Kidney (tissue), 13 donors: ENCODE measurements at regions not wholly inside any gene's neighbourhood (a gene's known extent, or its start where the extent isn't known, plus 50 kb on each side); places are given as distances from the start of the nearest gene placed in this dataset.

ENCODE experiments used
- DNase-seq, 5 donors: peaks; one replicate each; pipeline ENCODE4 v3.0.0-alpha.2; 2013 to 2020
- FAIRE-seq: peaks from 2 replicates; lab custom pipeline; 2012; peaks lifted over from hg19 to GRCh38; lab: Jason Lieb, UNC
- H3K27ac ChIP-seq, 2 donors: one replicate each; pipeline ENCODE4 v1.7.0; 2013; ENCODE audit warnings: low read depth in 2 of 2, low read length in 2 of 2, inconsistent platforms in 1 of 2
- H3K27me3 ChIP-seq: one replicate; pipeline ENCODE4 v1.7.1; 2013; ENCODE audit warnings: low read length, inconsistent platforms; ENCODE audit not compliant: control insufficient read depth, insufficient read depth
- H3K36me3 ChIP-seq, 3 donors: one replicate each; pipeline versions ENCODE4 v1.7.0 to v1.7.1; 2013; ENCODE audit warnings: low read length in 3 of 3, control low read depth in 1 of 3, inconsistent platforms in 1 of 3; ENCODE audit not compliant: insufficient read depth in 3 of 3, control insufficient read depth in 2 of 3
- H3K4me1 ChIP-seq, 3 donors: one replicate each; pipeline versions ENCODE4 v1.7.0 to v1.7.1; 2013; ENCODE audit warnings: low read length in 3 of 3, inconsistent platforms in 1 of 3, low read depth in 1 of 3; ENCODE audit not compliant: control insufficient read depth in 2 of 3, insufficient read depth in 2 of 3
- H3K4me3 ChIP-seq, 3 donors: one replicate each; pipeline versions ENCODE4 v1.7.0 to v1.8.1; 2013; ENCODE audit warnings: low read length in 3 of 3, control low read depth in 1 of 3, inconsistent platforms in 1 of 3
- H3K9ac ChIP-seq, 3 donors: one replicate each; pipeline versions ENCODE4 v1.7.0 to v1.7.1; 2013; ENCODE audit warnings: low read length in 3 of 3, control low read depth in 1 of 3, inconsistent platforms in 1 of 3
- H3K9me3 ChIP-seq, 3 donors: one replicate each; pipeline versions ENCODE4 v1.7.0 to v1.7.1; 2013; ENCODE audit warnings: low read length in 3 of 3, control low read depth in 1 of 3, inconsistent platforms in 1 of 3; ENCODE audit not compliant: control insufficient read depth in 2 of 3, insufficient read depth in 1 of 3
- intact Hi-C: fragments of 100-400 bp; cut with DNase I; formaldehyde crosslinking; loops from one replicate; pipeline ENCODE4 v1.11.1; 2022
- TF ChIP-seq, protein P1 (sequence below): IDR thresholded peaks from 3 replicates; pipeline ENCODE4 v1.5.1; 2012; ENCODE audit warnings: mild to moderate bottlenecking, moderate library complexity, borderline replicate concordance; ENCODE audit not compliant: insufficient read depth; ENCODE audit errors: extremely low read depth
- donor health status: control.
- donor health status: control.
- donor health status: control.
- donor health status: control.
- donor health status: control.
- donor health status: DM: yes; HTN: yes; CAD: no.
- donor health status: Normal renal cell carcinoma (clear cell type).

DNA sequence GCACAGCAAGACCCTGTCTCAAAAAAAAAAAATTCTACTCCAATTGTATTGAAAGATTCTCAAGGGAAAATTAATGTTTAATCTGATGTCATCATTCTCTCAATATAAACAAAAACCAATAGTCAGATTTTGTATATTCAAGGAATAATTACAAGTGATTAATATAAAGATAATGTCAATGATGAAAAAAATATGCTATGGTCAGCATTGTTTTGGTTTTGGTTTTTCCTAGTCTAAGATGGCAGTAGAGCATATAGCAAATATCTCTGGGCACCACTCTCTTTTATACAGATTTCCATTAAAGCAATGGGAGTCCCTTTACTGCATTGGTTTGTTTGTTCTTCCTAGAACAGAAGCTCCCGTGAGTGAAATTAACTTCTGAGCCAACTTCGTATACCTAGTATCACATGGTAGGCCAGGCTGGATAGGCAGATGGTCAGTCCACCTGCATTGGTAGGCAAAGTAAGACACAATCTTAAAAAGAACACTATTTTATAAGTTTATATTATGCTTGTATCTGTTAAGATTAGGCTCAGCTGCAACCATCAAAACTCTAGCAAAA, 523.8 kb upstream of the JARID2 start:
- Histone ChIP-seq H3K4me3 (no peak overlapping the region), H3K9me3 (no peaks in the 10 kb centered on the region), H3K27ac (no peak overlapping the region), H3K36me3 (no peaks in the 10 kb centered on the region), H3K4me1 (peaks cover 0 to 7% (median 3%) of the 10 kb centered on the region in 3 donors), H3K9ac (no peak overlapping the region), H3K27me3 (no peaks in the 10 kb centered on the region)
- intact Hi-C loops, result no loop called here
- TF ChIP-seq, protein P1, sequence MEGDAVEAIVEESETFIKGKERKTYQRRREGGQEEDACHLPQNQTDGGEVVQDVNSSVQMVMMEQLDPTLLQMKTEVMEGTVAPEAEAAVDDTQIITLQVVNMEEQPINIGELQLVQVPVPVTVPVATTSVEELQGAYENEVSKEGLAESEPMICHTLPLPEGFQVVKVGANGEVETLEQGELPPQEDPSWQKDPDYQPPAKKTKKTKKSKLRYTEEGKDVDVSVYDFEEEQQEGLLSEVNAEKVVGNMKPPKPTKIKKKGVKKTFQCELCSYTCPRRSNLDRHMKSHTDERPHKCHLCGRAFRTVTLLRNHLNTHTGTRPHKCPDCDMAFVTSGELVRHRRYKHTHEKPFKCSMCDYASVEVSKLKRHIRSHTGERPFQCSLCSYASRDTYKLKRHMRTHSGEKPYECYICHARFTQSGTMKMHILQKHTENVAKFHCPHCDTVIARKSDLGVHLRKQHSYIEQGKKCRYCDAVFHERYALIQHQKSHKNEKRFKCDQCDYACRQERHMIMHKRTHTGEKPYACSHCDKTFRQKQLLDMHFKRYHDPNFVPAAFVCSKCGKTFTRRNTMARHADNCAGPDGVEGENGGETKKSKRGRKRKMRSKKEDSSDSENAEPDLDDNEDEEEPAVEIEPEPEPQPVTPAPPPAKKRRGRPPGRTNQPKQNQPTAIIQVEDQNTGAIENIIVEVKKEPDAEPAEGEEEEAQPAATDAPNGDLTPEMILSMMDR, result no peak
- DNase-seq, result no peak
- no peak for FAIRE-seq

GRCh38 chr6:14722704-14723103, 523.2 kb upstream of the JARID2 start:
- H3K27me3 ChIP-seq, result no peaks in the 10 kb centered on the region
- TF ChIP-seq, protein P1, result no peak
- H3K9me3 ChIP-seq, result no peaks in the 10 kb centered on the region
- H3K4me3 ChIP-seq, result no peak overlapping the region
- intact Hi-C loops, result no loop called here
- no peak overlapping the region for H3K27ac ChIP-seq
- DNase-seq (no peak), FAIRE-seq (no peak)
- H3K36me3 ChIP-seq, result no peaks in the 10 kb centered on the region
- H3K9ac ChIP-seq, result no peak overlapping the region
- peaks cover 0 to 7% (median 3%) of the 10 kb centered on the region in 3 donors for H3K4me1 ChIP-seq

DNA sequence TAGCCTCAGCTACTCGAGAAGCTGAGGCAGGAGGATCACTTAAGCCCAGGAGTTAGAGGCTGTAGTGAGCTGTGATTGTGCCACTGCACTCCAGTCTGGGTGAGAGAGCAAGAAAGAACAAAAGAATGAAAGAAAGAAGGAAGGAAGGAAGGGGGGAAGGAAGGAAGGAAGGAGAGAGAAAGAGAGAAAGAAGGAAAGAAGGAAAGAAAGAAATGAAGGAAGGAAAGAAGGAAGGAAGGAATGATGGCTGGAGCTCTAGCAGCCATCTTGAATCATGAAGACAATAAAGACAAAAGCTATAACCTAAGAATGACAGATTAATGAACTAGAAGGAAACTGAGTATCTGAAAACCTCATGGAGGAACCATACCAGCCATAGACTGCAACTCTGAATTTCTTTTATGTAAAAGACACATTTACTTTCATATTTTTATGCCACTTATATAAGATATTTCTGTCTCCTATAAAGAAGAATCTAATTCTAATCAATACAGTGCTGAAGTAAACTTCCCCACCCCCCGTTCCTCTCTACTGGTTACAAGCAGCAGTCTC, 522.3 kb upstream of the JARID2 start:
- no peak overlapping the region for H3K9ac ChIP-seq
- TF ChIP-seq, protein P1, result no peak
- no peaks in the 10 kb centered on the region for H3K27me3 ChIP-seq
- DNase-seq (no peak), FAIRE-seq (no peak)
- intact Hi-C loops, result no loop called here
- no peak overlapping the region for H3K4me3 ChIP-seq
- no peaks in the 10 kb centered on the region for H3K36me3 ChIP-seq
- H3K4me1 ChIP-seq, result peaks cover 0 to 7% (median 3%) of the 10 kb centered on the region in 3 donors
- H3K27ac ChIP-seq, result no peak overlapping the region
- no peaks in the 10 kb centered on the region for H3K9me3 ChIP-seq
